GM10248 (cell line): ENCODE measurements at regions not wholly inside any gene's neighbourhood (a gene's known extent, or its start where the extent isn't known, plus 50 kb on each side); places are given as distances from the start of the nearest gene placed in this dataset.

ENCODE experiments used
- CTCF ChIA-PET: fragments of 300-600 bp; sonication (Branson Sonifier 250); formaldehyde crosslinking; extraction: SDS; loops from one replicate; lab custom pipeline; 2021; ENCODE audit warnings: antibody characterized with exemption; lab: Yijun Ruan, JAX
- POLR2A ChIA-PET: fragments of 350-650 bp; sonication (Branson Sonifier 250); formaldehyde crosslinking; extraction: SDS; loops from one replicate; lab custom pipeline; 2020; ENCODE audit warnings: antibody characterized with exemption; lab: Yijun Ruan, JAX
- DNase-seq: peaks from one replicate; pipeline ENCODE4 v3.0.0; 2012; ENCODE audit errors: extremely low spot score
- TF ChIP-seq, protein P1 (sequence below): IDR thresholded peaks from 2 replicates; pipeline ENCODE4 v1.5.1; 2012; ENCODE audit warnings: mild to moderate bottlenecking, low read depth; ENCODE audit errors: extremely low read depth, missing control alignments, control extremely low read depth

- ChIA-PET CTCF (interaction anchor here (0.8 kb wide), 2 partner anchors 14 to 20 kb away, joined by 3 read pairs; no protein-coding TSS in a partner anchor), POLR2A (no interaction called here)
- DNase-seq: no peak
- TF ChIP-seq, protein P1, sequence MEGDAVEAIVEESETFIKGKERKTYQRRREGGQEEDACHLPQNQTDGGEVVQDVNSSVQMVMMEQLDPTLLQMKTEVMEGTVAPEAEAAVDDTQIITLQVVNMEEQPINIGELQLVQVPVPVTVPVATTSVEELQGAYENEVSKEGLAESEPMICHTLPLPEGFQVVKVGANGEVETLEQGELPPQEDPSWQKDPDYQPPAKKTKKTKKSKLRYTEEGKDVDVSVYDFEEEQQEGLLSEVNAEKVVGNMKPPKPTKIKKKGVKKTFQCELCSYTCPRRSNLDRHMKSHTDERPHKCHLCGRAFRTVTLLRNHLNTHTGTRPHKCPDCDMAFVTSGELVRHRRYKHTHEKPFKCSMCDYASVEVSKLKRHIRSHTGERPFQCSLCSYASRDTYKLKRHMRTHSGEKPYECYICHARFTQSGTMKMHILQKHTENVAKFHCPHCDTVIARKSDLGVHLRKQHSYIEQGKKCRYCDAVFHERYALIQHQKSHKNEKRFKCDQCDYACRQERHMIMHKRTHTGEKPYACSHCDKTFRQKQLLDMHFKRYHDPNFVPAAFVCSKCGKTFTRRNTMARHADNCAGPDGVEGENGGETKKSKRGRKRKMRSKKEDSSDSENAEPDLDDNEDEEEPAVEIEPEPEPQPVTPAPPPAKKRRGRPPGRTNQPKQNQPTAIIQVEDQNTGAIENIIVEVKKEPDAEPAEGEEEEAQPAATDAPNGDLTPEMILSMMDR: no peak
Observed at GRCh38 chr5:39648085-39648847, 223.5 kb upstream of the DAB2 start.

DNA sequence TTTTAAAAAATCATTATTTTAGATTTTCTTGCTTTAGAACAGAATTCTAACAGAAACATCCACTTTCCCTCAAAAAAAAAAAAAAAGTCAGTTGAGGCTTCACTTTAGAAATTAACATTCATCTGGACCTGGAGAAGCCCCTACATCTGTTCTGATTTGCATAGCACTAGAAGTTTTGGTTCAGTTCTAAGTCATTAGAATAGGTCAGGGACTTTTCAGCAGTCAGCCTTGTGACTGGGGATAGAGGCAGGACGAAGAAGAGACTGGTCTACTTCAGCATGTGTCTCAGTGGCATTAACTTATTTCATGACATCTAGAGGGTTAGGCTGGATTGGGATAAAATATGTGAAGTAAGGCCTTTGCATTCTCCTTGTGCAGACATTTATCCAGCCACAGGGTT, 215.8 kb upstream of the DAB2 start:
- TF ChIP-seq, protein P1: no peak
- CTCF ChIA-PET: interaction anchor here (1.4 to 2.0 kb wide), 4 partner anchors 13 to 22 kb away, joined by 3 to 7 read pairs (median 3); no protein-coding TSS in a partner anchor
- DNase-seq: no peak
- POLR2A ChIA-PET: no interaction called here

DNA sequence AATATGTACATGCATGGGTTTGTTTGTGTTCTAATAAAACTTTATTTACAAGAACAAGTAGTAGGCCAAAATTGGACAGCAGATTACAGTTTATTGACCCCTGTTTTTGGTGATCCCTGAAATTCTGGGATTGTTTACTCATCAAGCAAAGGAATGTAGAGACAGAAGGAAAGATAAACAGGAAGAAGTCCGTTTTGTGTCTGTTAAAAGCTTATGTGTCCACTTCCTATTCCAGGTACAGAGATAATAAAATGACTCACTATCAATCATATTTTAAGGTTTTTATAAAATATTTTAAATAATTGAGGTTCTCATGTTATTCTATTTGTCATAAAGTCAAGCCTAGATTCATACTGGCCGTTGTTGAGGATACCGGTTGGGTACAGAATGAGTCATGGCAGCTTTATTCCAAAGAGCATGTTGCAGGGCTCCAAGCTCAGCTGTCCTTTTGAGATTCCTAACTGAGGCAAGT, 214.9 kb upstream of the DAB2 start:
- TF ChIP-seq, protein P1: no peak
- DNase-seq: no peak
- CTCF ChIA-PET: interaction anchor here (1.3 to 2.0 kb wide), 4 partner anchors 12 to 23 kb away, joined by 3 to 7 read pairs (median 3); no protein-coding TSS in a partner anchor
- POLR2A ChIA-PET: no interaction called here

GRCh38 chr5:39638813-39639212, 214.0 kb upstream of the DAB2 start:
- no peak for DNase-seq
- ChIA-PET CTCF (interaction anchor here (1.3 to 2.0 kb wide), 2 partner anchors 11 to 15 kb away, joined by 3 to 7 read pairs; no protein-coding TSS in a partner anchor), POLR2A (no interaction called here)
- TF ChIP-seq, protein P1: no peak

DNA sequence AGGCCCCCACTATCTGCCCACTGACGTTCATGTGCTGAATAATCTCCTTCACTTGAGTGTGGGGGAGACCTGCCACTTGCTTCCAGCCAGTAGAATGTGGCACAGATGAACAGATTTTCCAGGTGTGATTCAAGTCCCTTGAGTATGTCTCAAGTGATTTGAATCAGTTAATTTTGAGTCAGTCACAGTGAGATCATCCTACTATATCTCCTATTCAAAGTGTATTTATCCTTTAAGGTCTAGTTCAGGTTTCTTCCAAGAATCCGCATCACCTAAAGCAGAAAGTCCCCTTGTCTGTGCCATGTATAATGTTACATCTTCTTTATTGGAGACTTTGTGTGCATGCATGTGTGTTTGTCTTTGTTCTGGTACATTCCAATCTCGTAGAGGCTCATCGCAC, 208.3 kb upstream of the DAB2 start:
- POLR2A ChIA-PET: no interaction called here
- TF ChIP-seq, protein P1: no peak
- DNase-seq: no peak
- CTCF ChIA-PET: no interaction called here

DNA sequence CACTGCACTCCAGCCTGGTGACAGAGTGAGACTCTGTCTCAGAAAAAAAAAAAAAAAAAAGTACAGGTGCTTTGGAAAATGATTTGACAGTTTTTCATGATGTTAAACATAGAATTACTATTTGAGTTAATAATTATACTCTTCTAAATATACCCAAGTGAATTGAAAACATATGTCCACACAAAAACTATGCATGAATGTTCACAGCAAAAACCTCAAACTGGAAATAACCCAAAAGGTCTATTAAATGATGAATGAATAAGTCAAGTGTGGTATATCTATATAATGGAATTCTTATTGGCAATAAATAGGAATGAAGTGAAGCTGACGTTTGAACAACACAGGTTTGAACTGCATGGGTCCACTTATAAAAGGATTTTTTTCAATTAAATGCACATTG, 207.2 kb upstream of the DAB2 start:
- TF ChIP-seq, protein P1: no peak
- ChIA-PET POLR2A (no interaction called here), CTCF (no interaction called here)
- DNase-seq: no peak
